Stimulated activated CD8-positive, alpha-beta memory T cell treated with anti-CD3 and anti-CD28 coated beads, Interleukin-12 subunit alpha, Interleukin-12 subunit beta, amount 100 ng/mL, for 24 hours (primary cell): ENCODE measurements at regions not wholly inside any gene's neighbourhood (a gene's known extent, or its start where the extent isn't known, plus 50 kb on each side); places are given as distances from the start of the nearest gene placed in this dataset.
"Not testable (repeated sequence)": the region's sequence is repeated elsewhere in the genome, so short reads cannot be mapped to it uniquely, and the experiment has no call there.

Source experiments
- DNase-seq: peaks from one replicate; pipeline ENCODE4 v3.0.0-alpha.2; 2020; ENCODE audit errors: extremely low read depth

- DNase-seq, result no peak
These were observed 92.4 kb upstream of the TMEM178A start for GRCh38 chr2:39573276-39573675.

- DNase-seq, result no peak
These were observed 83.9 kb upstream of the TMEM178A start for GRCh38 chr2:39581866-39582265.

GRCh38 chr2:39583213-39583612, 82.5 kb upstream of the TMEM178A start:
- DNase-seq, result no peak

GRCh38 chr2:39583781-39584180, 81.9 kb upstream of the TMEM178A start:
- DNase-seq, result no peak

GRCh38 chr2:39584283-39584965, 81.3 kb upstream of the TMEM178A start:
- DNase-seq, result no peak

- not testable (repeated sequence) for DNase-seq
These were observed 80.2 kb upstream of the TMEM178A start for GRCh38 chr2:39585531-39585930.

GRCh38 chr2:39587168-39587567, 78.5 kb upstream of the TMEM178A start:
- no peak for DNase-seq

- no peak for DNase-seq
These were observed 78.1 kb upstream of the TMEM178A start for GRCh38 chr2:39587641-39588040.

GRCh38 chr2:39593439-39594393, 72.0 kb upstream of the TMEM178A start:
- no peak for DNase-seq

GRCh38 chr2:39595116-39595515, 70.6 kb upstream of the TMEM178A start:
- no peak for DNase-seq

GRCh38 chr2:39597314-39597713, 68.4 kb upstream of the TMEM178A start:
- DNase-seq, result no peak

- no peak for DNase-seq
These were observed 63.1 kb upstream of the TMEM178A start for GRCh38 chr2:39602616-39603015.

- no peak for DNase-seq
These were observed 62.3 kb upstream of the TMEM178A start for GRCh38 chr2:39603436-39603835.

GRCh38 chr2:39604866-39605265, 60.9 kb upstream of the TMEM178A start:
- no peak for DNase-seq

GRCh38 chr2:39606585-39606984, 59.1 kb upstream of the TMEM178A start:
- no peak for DNase-seq

- no peak for DNase-seq
These were observed 58.0 kb upstream of the TMEM178A start for GRCh38 chr2:39607538-39608262.

- no peak for DNase-seq
These were observed 57.5 kb upstream of the TMEM178A start for GRCh38 chr2:39608263-39608575.

GRCh38 chr2:39608686-39609441, 56.9 kb upstream of the TMEM178A start:
- no peak for DNase-seq

GRCh38 chr2:39609917-39610316, 55.8 kb upstream of the TMEM178A start:
- DNase-seq, result no peak

GRCh38 chr2:39615675-39616074, 50.0 kb upstream of the TMEM178A start:
- DNase-seq, result no peak
